ENCODE measurements at regions not wholly inside any gene's neighbourhood (a gene's known extent, or its start where the extent isn't known, plus 50 kb on each side); places are given as distances from the start of the nearest gene placed in this dataset.

DNA sequence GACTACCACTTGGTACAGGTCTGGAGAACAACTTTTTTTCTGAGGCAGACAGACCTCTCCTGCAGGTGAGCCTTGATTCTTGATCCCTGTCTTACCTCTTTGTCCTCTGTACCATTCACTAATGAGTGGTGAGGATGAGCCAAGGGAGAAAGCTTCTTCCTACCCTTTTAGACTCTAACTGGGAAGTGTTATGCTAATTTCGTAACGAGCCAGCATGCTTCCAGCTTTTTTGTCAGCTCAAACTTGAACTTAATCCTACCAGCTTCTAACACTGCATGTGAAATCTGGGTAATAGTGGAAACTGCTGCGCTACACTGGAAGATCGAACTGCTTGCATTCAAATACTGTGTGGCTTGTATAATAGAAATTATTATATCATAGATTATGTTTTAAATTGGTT lies 87.0 kb downstream of the NEUROD6 start:
- Histone ChIP-seq H3K9me3 (ENCODE audit: low read length) (no peaks in the 10 kb centered on the region), H3K36me3 (ENCODE audit: insufficient read depth, low read length) (no peaks in the 10 kb centered on the region), H4K20me1 (ENCODE audit: insufficient read depth, low read length) (no peaks in the 10 kb centered on the region), H3K9me2 (ENCODE audit: low read depth, low read length) (no peaks in the 10 kb centered on the region), H3K27ac (ENCODE audit: low read depth, low read length, poor library complexity, severe bottlenecking) (no peak overlapping the region), H2AFZ (ENCODE audit: low read length) (no peak overlapping the region), H3K4me3 (ENCODE audit: low read depth, low read length, poor library complexity, severe bottlenecking) (no peak overlapping the region), H3K4me1 (ENCODE audit: insufficient read depth, low read length, severe bottlenecking) (no peaks in the 10 kb centered on the region), H3K4me2 (ENCODE audit: low read length) (no peak overlapping the region), H3F3A (ENCODE audit: insufficient read depth, low read length) (no peaks in the 10 kb centered on the region), H3K27me3 (ENCODE audit: insufficient read depth, low read length) (no peaks in the 10 kb centered on the region), H3K79me2 (ENCODE audit: insufficient read depth, low read length) (no peaks in the 10 kb centered on the region), H3K9ac (ENCODE audit: low read length) (no peak overlapping the region)
- TF ChIP-seq, protein P1, sequence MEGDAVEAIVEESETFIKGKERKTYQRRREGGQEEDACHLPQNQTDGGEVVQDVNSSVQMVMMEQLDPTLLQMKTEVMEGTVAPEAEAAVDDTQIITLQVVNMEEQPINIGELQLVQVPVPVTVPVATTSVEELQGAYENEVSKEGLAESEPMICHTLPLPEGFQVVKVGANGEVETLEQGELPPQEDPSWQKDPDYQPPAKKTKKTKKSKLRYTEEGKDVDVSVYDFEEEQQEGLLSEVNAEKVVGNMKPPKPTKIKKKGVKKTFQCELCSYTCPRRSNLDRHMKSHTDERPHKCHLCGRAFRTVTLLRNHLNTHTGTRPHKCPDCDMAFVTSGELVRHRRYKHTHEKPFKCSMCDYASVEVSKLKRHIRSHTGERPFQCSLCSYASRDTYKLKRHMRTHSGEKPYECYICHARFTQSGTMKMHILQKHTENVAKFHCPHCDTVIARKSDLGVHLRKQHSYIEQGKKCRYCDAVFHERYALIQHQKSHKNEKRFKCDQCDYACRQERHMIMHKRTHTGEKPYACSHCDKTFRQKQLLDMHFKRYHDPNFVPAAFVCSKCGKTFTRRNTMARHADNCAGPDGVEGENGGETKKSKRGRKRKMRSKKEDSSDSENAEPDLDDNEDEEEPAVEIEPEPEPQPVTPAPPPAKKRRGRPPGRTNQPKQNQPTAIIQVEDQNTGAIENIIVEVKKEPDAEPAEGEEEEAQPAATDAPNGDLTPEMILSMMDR (IDR thresholded peaks at IDR 0.05; ENCODE audit: low read length), result no peak

DNA sequence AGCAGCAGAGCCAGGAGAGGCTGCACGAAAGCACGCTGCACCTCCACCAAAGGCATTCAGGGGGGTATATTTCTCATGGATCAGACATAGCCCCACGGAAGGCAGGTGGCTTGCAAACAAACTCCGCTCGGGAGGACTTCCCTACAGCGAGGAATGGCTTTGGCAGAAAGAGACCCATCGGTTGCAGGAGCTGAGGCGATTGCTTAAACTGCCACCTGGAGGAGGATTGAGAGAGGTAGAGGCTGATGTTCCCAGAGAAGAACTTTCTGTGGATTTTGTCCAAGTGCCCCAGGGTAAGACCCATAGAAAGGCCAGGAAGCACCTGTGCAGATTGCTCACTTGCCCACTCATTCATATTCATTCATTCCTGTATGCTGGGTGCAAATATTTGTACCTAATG lies 89.1 kb downstream of the NEUROD6 start:
- Histone ChIP-seq H3K9me3 (ENCODE audit: low read length) (no peaks in the 10 kb centered on the region), H3K4me1 (ENCODE audit: insufficient read depth, low read length, severe bottlenecking) (no peaks in the 10 kb centered on the region), H3K9me2 (ENCODE audit: low read depth, low read length) (no peaks in the 10 kb centered on the region), H3F3A (ENCODE audit: insufficient read depth, low read length) (no peaks in the 10 kb centered on the region), H3K4me2 (ENCODE audit: low read length) (no peak overlapping the region), H4K20me1 (ENCODE audit: insufficient read depth, low read length) (no peaks in the 10 kb centered on the region), H3K27me3 (ENCODE audit: insufficient read depth, low read length) (no peaks in the 10 kb centered on the region), H3K9ac (ENCODE audit: low read length) (no peak overlapping the region), H3K27ac (ENCODE audit: low read depth, low read length, poor library complexity, severe bottlenecking) (no peak overlapping the region), H2AFZ (ENCODE audit: low read length) (no peak overlapping the region), H3K79me2 (ENCODE audit: insufficient read depth, low read length) (no peaks in the 10 kb centered on the region), H3K4me3 (ENCODE audit: low read depth, low read length, poor library complexity, severe bottlenecking) (no peak overlapping the region), H3K36me3 (ENCODE audit: insufficient read depth, low read length) (no peaks in the 10 kb centered on the region)
- TF ChIP-seq, protein P1 (IDR thresholded peaks at IDR 0.05; ENCODE audit: low read length), result no peak
- TF ChIP-seq EZH2 (IDR thresholded peaks at IDR 0.05; ENCODE audit: borderline replicate concordance, low read length), result no peak

DNA sequence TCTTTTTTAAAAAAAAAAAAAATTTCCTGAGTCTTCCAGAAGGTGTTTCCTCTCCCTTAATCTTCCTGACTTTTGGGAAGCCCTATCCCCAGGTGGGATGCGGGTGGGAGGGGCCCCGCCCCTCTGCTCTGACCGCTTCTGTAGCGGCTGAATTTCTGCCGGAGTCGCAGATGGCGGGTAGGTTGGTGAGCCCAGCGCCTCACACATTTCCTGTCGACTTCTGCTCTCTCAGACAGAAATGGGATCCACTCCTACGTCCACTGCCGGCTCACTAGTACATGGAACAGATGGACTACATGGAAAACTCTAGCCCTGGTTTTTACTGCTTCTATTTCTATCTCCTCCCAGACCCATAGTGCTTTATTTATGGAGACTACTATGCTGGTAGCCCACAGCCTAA lies 90.9 kb downstream of the NEUROD6 start:
- no peak overlapping the region for H2AFZ ChIP-seq (ENCODE audit: low read length)
- H3K4me2 ChIP-seq (ENCODE audit: low read length), result no peak overlapping the region
- H3K4me1 ChIP-seq (ENCODE audit: insufficient read depth, low read length, severe bottlenecking), result no peaks in the 10 kb centered on the region
- H3K79me2 ChIP-seq (ENCODE audit: insufficient read depth, low read length), result no peaks in the 10 kb centered on the region
- no peak overlapping the region for H3K27ac ChIP-seq (ENCODE audit: low read depth, low read length, poor library complexity, severe bottlenecking)
- H3K9me2 ChIP-seq (ENCODE audit: low read depth, low read length), result no peaks in the 10 kb centered on the region
- no peaks in the 10 kb centered on the region for H3F3A ChIP-seq (ENCODE audit: insufficient read depth, low read length)
- no peak for TF ChIP-seq EZH2 (IDR thresholded peaks at IDR 0.05; ENCODE audit: borderline replicate concordance, low read length)
- TF ChIP-seq, protein P1 (IDR thresholded peaks at IDR 0.05; ENCODE audit: low read length), result no peak
- H3K36me3 ChIP-seq (ENCODE audit: insufficient read depth, low read length), result no peaks in the 10 kb centered on the region
- no peaks in the 10 kb centered on the region for H3K27me3 ChIP-seq (ENCODE audit: insufficient read depth, low read length)
- no peaks in the 10 kb centered on the region for H4K20me1 ChIP-seq (ENCODE audit: insufficient read depth, low read length)
- no peak overlapping the region for H3K9ac ChIP-seq (ENCODE audit: low read length)
- no peaks in the 10 kb centered on the region for H3K9me3 ChIP-seq (ENCODE audit: low read length)
- no peak overlapping the region for H3K4me3 ChIP-seq (ENCODE audit: low read depth, low read length, poor library complexity, severe bottlenecking)
